Uterus (tissue), 2 donors: ENCODE measurements at regions not wholly inside any gene's neighbourhood (a gene's known extent, or its start where the extent isn't known, plus 50 kb on each side); places are given as distances from the start of the nearest gene placed in this dataset.

Experiments
- POLR2A ChIP-seq, 2 donors: fragments of 450-650 bp; IDR thresholded peaks; one replicate each; pipeline ENCODE4 v1.6.1; 2016; ENCODE audit warnings: antibody characterized with exemption in 2 of 2, mild to moderate bottlenecking in 1 of 2, moderate library complexity in 1 of 2
- TF ChIP-seq, protein P1 (sequence below), 4 experiments: fragments of 200-600 bp in 2 of 4; fragments of 450-650 bp in 2 of 4; sonication (generic) in 2 of 4; IDR thresholded peaks; one replicate each; pipeline ENCODE4 v1.5.1; 2016 to 2019; ENCODE audit warnings: antibody characterized with exemption in 4 of 4, mild to moderate bottlenecking in 2 of 4, moderate library complexity in 1 of 4

- TF ChIP-seq, protein P1, sequence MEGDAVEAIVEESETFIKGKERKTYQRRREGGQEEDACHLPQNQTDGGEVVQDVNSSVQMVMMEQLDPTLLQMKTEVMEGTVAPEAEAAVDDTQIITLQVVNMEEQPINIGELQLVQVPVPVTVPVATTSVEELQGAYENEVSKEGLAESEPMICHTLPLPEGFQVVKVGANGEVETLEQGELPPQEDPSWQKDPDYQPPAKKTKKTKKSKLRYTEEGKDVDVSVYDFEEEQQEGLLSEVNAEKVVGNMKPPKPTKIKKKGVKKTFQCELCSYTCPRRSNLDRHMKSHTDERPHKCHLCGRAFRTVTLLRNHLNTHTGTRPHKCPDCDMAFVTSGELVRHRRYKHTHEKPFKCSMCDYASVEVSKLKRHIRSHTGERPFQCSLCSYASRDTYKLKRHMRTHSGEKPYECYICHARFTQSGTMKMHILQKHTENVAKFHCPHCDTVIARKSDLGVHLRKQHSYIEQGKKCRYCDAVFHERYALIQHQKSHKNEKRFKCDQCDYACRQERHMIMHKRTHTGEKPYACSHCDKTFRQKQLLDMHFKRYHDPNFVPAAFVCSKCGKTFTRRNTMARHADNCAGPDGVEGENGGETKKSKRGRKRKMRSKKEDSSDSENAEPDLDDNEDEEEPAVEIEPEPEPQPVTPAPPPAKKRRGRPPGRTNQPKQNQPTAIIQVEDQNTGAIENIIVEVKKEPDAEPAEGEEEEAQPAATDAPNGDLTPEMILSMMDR (IDR thresholded peaks at IDR 0.05): no peak
- TF ChIP-seq POLR2A (IDR thresholded peaks at IDR 0.05): no peak
Measured at GRCh38 chr12:77409551-77409950, 344.2 kb upstream of the E2F7 start.
